NCI-H748 (cell line): ENCODE measurements at regions not wholly inside any gene's neighbourhood (a gene's known extent, or its start where the extent isn't known, plus 50 kb on each side); places are given as distances from the start of the nearest gene placed in this dataset.
A peak's percentile ranks its signal among the peaks of the same experiment; 100 is the strongest.

Source experiments
- DNase-seq: peaks from one replicate; lab custom pipeline; 2025; ENCODE audit not compliant: unreplicated experiment; lab: John Stamatoyannopoulos, UW

DNA sequence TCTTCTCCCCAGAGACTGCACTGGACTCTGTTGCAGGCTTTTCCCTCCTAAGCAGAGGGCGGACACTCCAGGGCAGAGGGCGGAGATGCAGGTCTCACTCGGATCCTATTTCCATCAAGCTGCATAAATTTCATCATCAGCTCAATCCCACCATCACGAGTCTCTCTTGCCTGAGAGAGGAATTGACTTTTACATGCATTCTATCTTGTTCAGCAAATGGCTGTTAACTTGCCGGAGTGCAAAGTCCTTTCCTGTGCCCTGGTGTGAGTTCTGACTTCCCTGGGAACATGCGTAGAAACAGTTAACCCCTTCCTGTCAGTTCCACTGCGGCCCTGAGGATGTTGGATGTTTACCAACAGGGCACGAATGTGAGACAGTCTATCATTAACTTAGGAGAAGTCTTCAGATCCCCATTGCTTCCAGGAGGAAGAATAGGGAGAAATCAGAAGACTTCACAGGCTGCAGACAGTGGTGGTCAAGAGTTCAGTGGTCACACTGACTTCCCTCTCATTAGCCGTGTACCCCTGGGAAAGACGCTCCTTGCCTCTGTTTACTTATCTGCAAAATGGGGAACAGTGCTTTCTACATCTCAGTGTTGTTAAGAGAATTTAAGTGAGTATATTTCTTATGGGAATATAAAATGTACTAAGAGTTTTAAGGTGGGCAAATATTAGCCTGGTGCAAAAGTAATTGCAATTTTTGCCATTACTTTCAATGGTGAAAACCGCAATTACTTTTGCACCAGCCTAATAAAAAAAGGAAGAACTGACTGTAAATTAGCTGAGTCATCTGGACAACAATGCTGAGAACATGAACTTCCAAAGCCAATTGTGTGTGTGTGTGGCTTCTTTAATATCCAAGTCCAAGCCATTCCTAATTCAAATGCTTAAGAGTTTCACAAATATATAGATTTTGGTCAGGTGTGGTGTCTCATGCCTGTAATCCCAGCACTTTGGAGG, 248.0 kb downstream of the DRD1 start:
- DNase-seq = peak; percentile 22

DNA sequence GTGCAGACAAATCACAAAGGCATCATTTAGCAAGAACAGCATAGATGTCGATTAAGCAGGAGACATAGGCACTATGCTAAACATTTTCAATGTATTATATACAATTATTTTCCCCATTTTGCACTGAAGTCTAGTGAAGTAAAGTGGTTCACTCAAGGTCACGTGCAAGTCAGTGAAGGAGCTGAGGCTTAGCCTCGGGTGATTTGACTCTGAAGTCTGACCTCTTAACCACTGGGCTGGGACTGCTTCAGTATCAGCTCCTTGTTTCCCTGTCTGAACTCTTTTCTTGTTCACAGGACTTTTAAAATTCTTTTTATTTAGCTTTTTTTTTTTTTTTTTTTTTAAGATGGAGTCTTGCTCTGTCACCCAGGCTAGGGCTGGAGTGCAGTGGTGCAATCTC, 262.7 kb downstream of the DRD1 start:
- DNase-seq = no peak

DNA sequence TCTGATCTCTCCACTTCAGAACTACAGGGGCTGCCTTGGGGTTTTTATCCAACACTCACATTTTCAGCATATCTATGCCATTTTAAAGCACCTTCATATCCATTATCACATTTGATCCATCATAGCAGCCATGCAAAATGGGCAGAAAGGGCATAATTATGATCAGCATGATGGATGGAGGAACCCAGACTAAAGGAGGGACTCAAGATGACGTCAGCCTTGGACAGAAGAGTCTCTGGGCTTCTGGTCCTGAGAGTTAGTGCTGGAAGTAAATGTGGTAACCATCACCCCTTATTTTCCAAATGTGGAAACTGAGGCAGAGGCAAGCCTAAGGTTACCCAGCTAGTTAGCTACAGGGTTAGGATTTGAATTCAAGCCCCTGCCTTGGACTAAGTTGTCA, 273.1 kb downstream of the DRD1 start:
- DNase-seq = no peak

DNA sequence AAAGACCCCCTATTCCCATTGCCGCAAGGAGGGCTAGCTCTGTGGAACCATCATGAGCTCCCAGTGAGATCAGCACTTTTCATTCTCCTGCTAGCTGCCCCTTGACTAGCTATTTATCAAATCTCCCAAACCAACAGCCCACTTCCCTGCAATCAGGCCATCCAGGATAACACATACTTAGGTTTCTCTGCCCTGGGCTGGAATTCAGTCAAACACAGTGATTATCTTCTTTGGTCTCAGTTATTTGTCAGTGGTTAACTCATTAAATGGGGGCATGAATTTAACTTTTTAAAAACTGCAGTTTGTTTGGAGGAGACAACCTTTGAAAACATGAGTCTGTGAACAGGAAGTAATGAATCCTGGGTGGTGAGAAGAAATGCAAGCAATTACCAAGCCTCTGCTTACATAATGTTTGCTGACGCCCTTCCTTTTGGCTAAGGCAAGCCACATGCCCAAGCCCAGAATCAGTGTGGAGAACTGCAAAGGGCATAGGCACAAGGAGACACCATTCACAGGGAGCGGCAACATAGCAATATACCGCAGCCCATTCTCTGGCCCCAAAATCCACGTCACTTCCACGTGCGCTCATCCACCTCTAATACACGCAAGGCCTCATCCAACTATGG, 275.0 kb downstream of the DRD1 start:
- no peak for DNase-seq

DNA sequence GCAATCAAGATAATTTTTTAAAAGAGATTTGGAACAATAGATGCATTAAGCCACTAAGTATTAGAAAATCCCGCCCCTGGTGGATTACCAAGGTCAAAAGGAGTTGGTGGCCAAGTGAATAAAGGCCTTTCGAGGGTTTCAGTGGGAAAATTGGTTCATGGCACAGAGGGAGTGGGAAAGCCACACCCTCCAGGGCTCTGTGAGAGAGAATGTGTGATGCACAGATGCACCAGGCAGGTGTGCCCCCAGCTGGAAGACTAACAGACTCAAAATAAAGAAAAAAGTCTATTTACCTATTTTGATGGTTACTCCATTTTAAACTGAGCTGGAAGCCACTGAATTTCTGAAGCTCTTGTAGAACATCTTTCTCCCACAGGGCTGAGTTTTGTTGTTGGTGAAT, 278.0 kb downstream of the DRD1 start:
- DNase-seq = peak; percentile 62

DNA sequence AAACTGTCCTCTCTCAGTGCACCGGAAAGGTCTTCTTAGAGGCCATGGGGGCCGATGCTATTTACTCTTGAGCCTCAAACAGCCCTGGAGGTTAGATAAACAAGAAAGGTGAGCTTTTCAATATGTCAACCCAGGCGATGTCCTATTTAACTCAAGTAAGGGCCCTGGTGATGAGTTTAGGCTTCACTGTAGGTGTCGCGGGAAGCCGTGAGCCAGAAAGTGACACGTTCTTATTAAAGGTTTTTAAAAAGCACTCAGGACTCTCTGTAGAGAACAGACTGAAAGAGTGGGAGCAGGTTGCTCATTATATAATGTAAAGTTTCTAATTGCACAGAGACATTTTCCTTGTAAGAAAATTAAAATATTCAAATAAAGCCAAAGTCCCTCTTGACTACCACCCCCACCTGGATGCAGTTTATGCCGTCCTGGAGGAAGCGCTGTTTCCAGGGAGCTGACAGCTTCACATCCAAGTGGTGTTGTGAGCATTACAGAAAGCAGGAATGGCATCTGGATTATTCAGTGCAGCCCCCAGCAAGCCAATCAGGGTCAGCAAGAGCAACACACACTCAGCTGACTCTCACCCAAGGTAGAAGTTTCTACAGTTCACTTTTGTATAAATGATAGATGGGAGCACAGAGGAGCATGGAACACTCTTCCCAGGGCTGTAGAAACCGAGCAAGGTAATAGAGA, 280.3 kb downstream of the DRD1 start:
- DNase-seq = peak; percentile 40

DNA sequence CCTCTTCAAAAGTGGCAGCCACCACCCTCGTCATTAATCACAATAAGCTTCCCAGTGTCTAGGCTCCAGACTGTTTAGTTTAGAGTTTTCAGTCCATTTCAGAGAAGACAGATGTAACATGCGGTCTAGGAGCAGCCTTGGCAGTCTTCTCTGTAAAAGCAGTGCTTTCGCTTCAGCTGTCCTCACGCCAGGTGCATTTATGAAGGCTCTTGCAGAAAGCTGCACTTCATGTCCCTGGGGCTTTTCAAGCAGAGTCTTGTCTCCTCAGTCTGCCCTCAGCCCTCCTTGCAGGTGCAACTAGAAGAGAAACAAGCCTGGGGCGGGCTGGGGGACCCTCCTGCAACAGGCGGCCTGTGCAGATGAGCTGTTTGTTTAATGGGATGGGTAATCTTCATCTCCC, 281.9 kb downstream of the DRD1 start:
- DNase-seq = peak; percentile 66

DNA sequence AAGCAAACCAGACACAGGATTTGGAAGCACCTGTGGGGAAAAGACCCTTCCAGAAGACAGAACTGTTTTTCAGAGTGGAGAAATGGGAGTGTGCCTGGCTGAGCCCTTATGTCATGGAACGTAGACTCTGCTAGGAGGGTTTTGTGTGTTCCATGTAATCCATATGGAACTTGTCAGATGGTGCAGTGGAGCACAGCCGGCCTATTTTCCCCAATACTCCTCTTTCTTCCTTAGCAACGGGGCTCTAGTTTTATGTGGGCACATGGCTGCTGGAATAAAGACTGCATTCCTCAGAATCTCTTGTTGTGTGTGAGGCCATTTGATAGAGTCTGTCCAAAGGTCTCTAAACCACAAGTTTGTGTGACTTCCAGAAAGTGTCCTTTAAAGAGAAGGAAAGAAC, 284.0 kb downstream of the DRD1 start:
- DNase-seq = no peak

DNA sequence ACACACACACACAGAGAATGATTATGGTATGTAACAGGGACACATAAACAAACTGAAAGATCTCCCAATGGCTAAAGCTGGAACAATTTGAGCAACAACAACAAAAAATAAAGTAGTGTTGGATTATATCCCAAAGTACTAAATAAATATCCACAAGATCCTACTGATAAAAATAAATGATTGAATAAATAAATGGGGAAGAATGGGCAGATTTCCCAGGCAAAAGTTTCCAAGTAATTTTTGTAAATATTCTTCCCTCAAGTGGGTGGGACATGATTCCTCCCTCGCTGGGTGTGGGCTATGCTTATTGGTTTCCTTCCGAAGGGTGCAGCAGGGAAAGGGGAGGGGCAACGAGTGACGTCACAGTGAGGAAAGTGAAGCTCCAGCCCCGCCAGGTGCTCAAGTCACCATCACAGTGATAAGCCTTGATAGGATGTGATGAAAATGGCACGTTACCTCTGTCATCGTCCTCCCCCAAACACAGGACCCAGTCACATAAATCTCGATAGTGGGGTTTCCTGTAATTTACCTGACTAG, 295.3 kb downstream of the DRD1 start:
- no peak for DNase-seq

DNA sequence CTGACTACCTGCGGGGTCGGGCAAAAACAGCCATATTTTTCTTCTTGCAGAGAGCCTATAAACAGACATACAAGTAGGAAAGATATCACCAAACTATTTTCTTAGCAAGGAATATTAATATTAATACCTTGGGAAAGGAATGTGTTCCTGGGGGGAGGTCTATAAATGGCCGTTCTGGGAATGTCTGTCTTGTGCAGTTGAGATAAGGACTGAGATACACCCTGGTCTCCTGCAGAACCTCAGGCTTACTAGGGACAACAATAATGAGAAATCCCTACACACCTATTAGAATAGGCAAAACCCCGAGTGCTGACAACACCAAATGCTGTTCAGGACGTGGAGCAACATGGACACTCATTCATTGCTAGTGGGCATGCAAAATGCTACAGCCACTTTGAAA, 297.2 kb downstream of the DRD1 start:
- no peak for DNase-seq

DNA sequence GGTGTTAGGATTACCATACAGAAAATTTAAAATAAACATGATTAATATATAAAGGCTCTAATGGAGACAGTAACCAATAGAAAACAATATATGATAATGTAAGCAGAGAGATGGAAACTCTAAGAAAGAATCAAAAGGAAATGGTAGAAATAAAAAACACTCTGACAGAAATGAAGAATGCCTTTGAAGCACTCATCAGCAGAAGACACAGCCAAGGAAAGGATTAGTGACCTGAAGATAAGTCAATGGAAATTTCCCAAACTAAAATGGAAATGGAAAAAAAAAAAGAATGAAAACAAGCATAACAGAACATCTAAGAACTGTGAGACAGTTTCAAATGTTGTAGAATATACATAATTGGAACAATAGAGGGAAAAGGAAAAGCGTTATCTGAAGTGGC, 302.6 kb downstream of the DRD1 start:
- DNase-seq = no peak

DNA sequence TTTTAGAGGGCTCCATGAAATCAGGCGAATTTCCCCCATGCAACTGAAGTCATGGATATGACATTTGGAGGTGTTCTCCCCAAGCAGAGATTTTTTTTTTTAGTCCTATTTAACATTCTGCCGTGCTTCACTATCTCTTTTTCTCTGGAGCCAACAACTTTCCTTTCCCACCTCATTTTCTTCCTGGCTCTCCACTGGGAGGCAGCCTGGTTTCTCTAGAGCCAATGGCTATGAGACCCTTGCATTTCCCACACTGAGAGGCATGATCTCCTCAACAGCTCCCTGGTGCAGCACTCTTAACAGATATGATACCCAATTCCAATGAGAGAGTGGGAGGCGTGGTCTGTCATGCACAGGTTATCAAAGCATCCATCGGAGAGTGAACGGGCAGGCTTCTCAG, 310.8 kb downstream of the DRD1 start:
- DNase-seq = peak; percentile 46

DNA sequence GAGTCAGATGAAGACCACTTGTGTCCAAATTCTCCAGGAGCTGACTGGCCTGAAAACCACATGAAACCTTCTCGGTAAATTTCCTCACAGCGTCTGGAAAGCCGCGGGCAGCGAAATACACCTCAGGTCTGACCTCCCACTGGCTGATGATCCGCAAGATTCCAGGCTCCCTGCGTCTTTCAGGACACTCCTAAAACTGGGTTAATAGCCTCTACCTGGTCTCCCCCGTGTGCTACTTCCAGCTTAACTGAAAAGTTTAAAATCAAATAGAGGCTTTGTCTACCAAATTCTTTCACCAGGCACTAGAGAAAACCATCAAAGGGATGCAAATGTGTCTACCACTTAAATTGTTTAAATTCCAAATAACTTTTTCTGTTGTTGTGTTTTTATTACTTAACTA, 312.6 kb downstream of the DRD1 start:
- no peak for DNase-seq

DNA sequence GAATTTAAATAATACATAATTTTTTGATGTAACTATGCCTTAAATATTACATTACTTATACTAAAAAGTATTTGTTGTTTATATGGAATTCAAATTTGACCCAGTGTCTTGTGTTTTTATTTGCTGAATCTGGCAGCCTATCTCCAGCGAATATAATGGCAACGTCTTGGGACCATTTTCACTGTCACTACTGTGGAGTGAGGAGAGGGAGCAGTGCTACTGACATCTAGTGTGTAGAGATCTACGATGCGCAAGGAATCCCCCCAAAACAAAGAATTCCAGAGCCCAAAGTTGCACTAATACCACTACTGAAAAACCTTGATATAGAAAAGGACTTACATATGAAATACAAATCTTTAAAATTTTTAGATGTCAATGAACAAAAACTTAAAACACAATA, 314.4 kb downstream of the DRD1 start:
- no peak for DNase-seq

DNA sequence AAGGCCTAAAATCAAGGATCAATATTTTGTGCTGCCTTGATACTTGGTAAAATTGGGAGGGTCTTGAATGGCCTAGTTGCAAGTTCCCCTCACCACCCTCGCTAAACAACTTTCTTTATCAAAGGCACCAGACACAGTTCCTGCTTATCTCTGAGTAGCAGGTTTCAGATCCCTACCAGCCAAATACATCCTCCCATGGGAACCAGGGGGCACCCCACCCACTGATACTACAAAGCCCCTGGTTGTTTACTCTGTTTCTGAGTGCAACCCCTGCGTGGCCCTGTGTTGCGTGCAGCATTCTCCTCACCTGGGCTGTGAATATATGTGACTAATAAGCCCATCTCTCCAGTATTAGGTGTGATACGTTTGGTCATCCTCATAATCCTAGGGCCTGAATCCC, 314.9 kb downstream of the DRD1 start:
- DNase-seq = no peak

DNA sequence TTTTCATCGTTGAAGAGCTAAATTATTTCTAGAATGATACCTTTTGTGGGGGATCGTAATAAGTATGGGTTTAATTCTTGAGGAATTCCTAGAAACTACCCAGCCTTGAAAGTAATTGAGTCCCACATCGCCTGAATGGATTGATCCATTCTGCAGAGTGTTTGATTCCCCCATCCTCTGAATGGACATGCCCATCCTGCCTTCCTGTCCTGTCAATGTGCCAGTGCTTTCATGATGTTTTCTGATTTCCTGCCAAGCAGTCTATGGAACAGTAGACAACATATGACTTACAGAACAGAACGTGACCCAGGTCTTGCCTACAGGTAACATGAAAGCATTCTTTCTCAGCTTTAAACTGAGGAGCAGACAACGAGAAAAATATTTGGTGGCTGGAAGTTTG, 319.2 kb downstream of the DRD1 start:
- no peak for DNase-seq

DNA sequence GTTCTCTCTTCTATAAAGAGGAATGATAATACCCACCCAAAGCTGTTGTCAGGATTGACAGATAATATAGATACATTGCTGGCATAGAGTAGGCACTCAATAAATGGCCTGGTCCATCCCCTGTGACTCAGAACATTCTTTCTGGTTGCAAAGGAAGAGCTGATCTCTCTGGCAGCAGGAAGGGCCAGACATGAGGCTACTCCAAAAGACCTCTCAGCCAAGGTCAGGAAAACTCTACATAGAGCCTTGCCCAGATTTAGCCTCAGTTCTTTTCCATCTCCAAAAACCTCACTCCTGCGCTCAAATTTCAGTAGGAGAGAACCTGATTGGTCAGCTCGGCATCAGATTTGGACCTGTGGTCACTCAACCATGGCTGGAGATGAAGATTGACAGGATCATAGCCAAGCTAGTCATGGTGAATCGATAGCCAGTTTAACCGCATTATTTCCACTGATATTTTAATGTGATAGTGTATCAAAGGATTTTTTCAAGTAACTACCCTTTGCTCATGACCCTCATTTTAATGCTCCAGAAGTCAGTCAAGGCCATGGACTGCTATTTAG, 319.6 kb downstream of the DRD1 start:
- DNase-seq = no peak

DNA sequence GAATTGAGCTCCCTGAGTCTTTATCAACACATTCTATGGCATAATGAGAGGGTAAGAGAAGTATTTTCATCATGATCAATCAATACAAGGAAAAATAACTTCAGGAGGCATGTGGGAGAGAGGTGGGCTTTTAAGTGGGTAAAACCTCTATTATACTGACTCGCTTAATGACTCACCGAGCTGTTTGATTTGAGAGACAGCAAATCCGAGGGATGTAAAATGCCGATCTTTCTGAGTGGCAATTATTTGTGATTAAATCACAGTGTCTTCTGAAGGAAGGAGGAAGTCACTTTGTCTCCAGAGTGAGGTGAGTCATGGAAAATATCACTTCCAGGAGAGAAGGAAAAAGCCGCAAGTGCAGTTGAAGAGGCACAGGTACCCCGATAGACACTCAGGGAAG, 320.4 kb downstream of the DRD1 start:
- no peak for DNase-seq

DNA sequence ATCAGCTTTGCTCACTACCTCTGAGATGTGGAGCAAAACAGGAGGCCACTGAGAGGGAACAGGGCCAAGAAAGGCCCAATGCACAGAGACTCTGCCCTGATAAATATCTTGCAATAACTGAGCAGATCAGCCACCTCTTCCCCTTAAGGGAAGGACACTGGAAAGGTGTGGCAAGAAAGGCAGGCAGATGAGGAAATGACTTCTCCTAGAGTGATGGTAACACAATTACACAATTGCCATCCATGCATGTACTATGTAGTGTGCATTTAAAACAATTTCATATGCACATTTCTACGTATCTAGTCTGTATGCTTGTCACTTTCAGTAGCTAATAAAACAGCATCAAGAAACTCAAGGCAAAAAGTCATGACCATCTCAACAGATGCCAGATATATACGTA, 322.5 kb downstream of the DRD1 start:
- no peak for DNase-seq

DNA sequence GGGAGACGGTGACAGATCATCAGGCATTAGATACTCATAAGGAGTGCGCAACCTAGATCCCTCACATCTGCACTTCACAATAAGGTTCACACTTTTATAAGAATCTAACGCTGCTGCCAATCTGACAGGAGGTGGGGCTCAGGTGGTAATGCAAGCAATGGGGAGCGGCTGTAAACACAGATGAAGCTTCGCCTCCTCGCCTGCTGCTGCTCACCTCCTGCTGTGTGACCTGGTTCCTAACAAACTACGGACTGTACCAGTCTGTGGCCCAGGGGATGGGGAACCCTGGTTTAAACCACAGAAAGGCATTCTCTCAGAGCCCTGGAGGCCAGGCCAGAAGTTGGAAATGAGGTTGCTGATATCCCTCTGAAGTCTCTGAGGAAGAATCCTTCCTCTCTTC, 323.6 kb downstream of the DRD1 start:
- no peak for DNase-seq

DNA sequence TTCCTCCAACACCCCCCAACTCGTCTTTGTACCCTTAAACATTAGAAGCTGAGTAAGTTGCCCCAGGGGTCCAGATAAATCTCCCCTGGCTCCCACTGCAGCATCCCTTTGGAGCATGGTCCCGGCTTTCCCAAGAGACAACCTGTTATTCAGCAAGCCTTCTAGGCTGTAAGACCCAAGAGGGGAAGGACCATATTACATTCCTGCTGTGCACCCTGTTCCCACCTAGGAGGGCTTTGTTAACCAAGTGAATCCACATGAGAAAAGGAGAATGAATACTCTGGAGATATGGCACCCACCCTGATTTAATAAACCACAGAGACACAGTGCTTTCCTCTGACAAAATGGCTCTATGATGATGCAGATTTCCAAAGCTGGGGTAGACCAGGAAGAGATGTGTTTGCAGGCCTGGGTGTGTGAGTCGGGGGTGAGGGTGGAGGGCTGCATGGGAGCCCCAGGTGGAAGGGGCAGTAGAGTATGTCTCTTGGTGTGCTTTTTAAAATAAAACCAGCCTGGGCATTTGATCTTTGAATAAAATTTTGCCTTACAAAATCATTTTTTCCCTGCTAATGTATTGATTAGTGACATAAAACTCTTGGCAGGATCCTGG, 325.2 kb downstream of the DRD1 start:
- no peak for DNase-seq
